ENCODE measurements at regions not wholly inside any gene's neighbourhood (a gene's known extent, or its start where the extent isn't known, plus 50 kb on each side); places are given as distances from the start of the nearest gene placed in this dataset.
A peak's percentile ranks its signal among the peaks of the same experiment; 100 is the strongest.

GRCh38 chr2:109685453-109685852 lies 71.3 kb downstream of the SOWAHC start:
- ATAC-seq (ENCODE audit: low FRiP score) (no peak), DNase-seq (ENCODE audit: low spot score) (no peak)
- no peak for TF ChIP-seq CTCF (IDR thresholded peaks at IDR 0.05)

GRCh38 chr2:109686921-109687320 lies 72.8 kb downstream of the SOWAHC start:
- DNase-seq (ENCODE audit: low spot score) (no peak), ATAC-seq (ENCODE audit: low FRiP score) (no peak)
- no peak for TF ChIP-seq CTCF (IDR thresholded peaks at IDR 0.05)

- no peak for TF ChIP-seq CTCF (IDR thresholded peaks at IDR 0.05)
- DNase-seq (ENCODE audit: low spot score) (no peak), ATAC-seq (ENCODE audit: low FRiP score) (no peak)
Measured at GRCh38 chr2:109689182-109689930, 75.2 kb downstream of the SOWAHC start.

- ATAC-seq (ENCODE audit: low FRiP score) (no peak), DNase-seq (ENCODE audit: low spot score) (no peak)
- no peak for TF ChIP-seq CTCF (IDR thresholded peaks at IDR 0.05)
Measured at GRCh38 chr2:109689973-109690372, 75.8 kb downstream of the SOWAHC start.

GRCh38 chr2:109690457-109690821 lies 76.3 kb downstream of the SOWAHC start:
- ATAC-seq (ENCODE audit: low FRiP score) (peak; percentile 37), DNase-seq (ENCODE audit: low spot score) (no peak)
- TF ChIP-seq CTCF (IDR thresholded peaks at IDR 0.05): no peak

GRCh38 chr2:109690822-109691541 lies 76.8 kb downstream of the SOWAHC start:
- no peak for ATAC-seq (ENCODE audit: low FRiP score)
- no peak for DNase-seq (ENCODE audit: low spot score)

More at GRCh38 chr2:109690822-109691541, 76.8 kb downstream of the SOWAHC start:
- TF ChIP-seq CTCF (IDR thresholded peaks at IDR 0.05): no peak
